Endodermal cell (in vitro differentiated cells): ENCODE measurements at regions not wholly inside any gene's neighbourhood (a gene's known extent, or its start where the extent isn't known, plus 50 kb on each side); places are given as distances from the start of the nearest gene placed in this dataset.
"Not testable (repeated sequence)": the region's sequence is repeated elsewhere in the genome, so short reads cannot be mapped to it uniquely, and the experiment has no call there.

Experiments used
- DNase-seq: peaks from one replicate; pipeline ENCODE4 v3.0.0-alpha.2; 2017
- H3K27ac ChIP-seq: 2 replicates; pipeline ENCODE4 v1.5.1; 2013; ENCODE audit warnings: mild to moderate bottlenecking, low read depth, low read length, moderate library complexity
- H3K27me3 ChIP-seq: 2 replicates; pipeline ENCODE4 v1.6.1; 2013; ENCODE audit warnings: mild to moderate bottlenecking, low read length, moderate library complexity; ENCODE audit not compliant: insufficient read depth, control insufficient read depth, poor library complexity, severe bottlenecking
- H3K36me3 ChIP-seq: 2 replicates; pipeline ENCODE4 v1.7.0; 2013; ENCODE audit warnings: mild to moderate bottlenecking, low read length, moderate library complexity; ENCODE audit not compliant: control insufficient read depth, insufficient read depth
- H3K4me1 ChIP-seq: one replicate; pipeline ENCODE4 v1.7.0; 2013; ENCODE audit warnings: low read length; ENCODE audit not compliant: control insufficient read depth, insufficient read depth
- H3K4me3 ChIP-seq: 2 replicates; pipeline ENCODE4 v1.5.1; 2013; ENCODE audit warnings: mild to moderate bottlenecking, low read length, moderate library complexity
- H3K9ac ChIP-seq: 2 replicates; pipeline ENCODE4 v1.6.1; 2013; ENCODE audit warnings: mild to moderate bottlenecking, low read length, moderate library complexity; ENCODE audit not compliant: poor library complexity, severe bottlenecking; ENCODE audit errors: extremely low read depth
- H3K9me3 ChIP-seq: 2 replicates; pipeline ENCODE4 v1.6.1; 2013; ENCODE audit warnings: mild to moderate bottlenecking, low read length, moderate library complexity; ENCODE audit not compliant: control insufficient read depth
- H3K27ac Mint-ChIP-seq: 2 replicates; pipeline ENCODE4 v1.8.0; 2020; ENCODE audit warnings: mixed read lengths
- H3K27me3 Mint-ChIP-seq: 2 replicates; pipeline ENCODE4 v1.8.0; 2021; ENCODE audit warnings: mild to moderate bottlenecking, mixed read lengths; ENCODE audit not compliant: insufficient read depth
- H3K36me3 Mint-ChIP-seq: 2 replicates; pipeline ENCODE4 v1.8.0; 2020; ENCODE audit warnings: low read depth, mixed read lengths
- H3K4me1 Mint-ChIP-seq: 2 replicates; pipeline ENCODE4 v1.8.0; 2020; ENCODE audit warnings: mixed read lengths
- H3K4me3 Mint-ChIP-seq: 2 replicates; pipeline ENCODE4 v1.8.0; 2020; ENCODE audit warnings: mild to moderate bottlenecking, moderate library complexity, mixed read lengths
- H3K9me3 Mint-ChIP-seq: 2 replicates; pipeline ENCODE4 v1.8.0; 2020; ENCODE audit warnings: mild to moderate bottlenecking, mixed read lengths
- WGBS, 2 experiments: methylation state at CpG; one replicate each; pipeline versions ENCODE4 v1.1.5 to v1.1.7; 2013; ENCODE audit warnings: missing lambda C conversion rate in 2 of 2, mixed read lengths in 1 of 2; ENCODE audit not compliant: insufficient coverage in 1 of 2, insufficient read length in 1 of 2; 5-methylcytosine and 5-hydroxymethylcytosine counted together
- TF ChIP-seq, protein P1 (sequence below): fragments of 200-600 bp; sonication (generic); conservative IDR thresholded peaks from 2 replicates; pipeline ENCODE4 v1.5.0; 2021; ENCODE audit warnings: antibody characterized with exemption, mild to moderate bottlenecking

DNA sequence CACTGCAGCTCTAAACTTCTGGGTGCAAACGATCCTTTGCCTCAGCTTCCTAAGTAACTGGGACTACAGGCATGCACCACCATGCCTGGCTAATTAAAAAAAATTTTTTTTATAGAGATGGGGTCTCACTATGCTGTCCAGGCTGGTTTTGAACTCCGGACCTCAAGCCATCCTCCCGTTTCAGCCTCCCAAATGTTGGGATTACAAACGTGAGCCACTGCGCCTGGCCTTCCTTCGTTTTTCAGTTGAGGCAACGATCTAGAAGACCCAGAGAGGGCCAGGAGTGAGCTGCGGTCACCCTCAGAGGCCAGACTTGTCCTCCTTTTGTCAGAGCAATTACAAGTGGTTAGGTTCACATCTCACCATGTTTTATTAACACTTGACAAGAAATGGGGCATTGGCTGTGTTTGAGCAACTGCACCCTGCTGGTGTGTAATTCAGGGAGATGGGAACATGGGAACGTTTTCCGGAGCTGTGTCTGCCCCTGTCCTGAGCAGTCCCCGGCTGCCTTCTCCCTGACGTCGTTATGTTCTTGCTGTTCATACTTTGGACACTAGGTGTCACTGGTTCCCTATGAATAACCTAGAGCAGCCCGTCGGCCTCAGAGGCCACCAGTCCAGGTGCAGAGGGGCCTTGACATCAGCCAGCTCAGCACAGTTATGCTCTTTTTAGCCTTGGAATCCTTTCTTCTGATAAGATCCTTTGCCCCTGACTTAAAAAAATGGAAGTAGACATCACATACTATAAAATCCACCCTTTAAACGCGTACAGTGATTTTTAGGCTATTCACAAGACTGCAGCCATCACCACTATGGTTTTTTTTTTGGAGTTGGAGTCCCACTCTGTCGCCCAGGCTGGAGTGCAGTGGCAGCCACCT lies 375.0 kb downstream of the TYW1 start:
- Mint-ChIP-seq H3K27me3 (peaks cover 20% of the 10 kb centered on the region), H3K36me3 (peaks cover 2% of the 10 kb centered on the region), H3K4me1 (no peaks in the 10 kb centered on the region), H3K9me3 (peaks cover 48% of the 10 kb centered on the region), H3K27ac (no peak overlapping the region), H3K4me3 (no peak overlapping the region)
- Histone ChIP-seq H3K27me3 (no peaks in the 10 kb centered on the region), H3K4me3 (no peak overlapping the region), H3K36me3 (no peaks in the 10 kb centered on the region), H3K9ac (no peak overlapping the region), H3K27ac (no peak overlapping the region), H3K4me1 (no peaks in the 10 kb centered on the region), H3K9me3 (peaks cover 42% of the 10 kb centered on the region)
- TF ChIP-seq, protein P1, sequence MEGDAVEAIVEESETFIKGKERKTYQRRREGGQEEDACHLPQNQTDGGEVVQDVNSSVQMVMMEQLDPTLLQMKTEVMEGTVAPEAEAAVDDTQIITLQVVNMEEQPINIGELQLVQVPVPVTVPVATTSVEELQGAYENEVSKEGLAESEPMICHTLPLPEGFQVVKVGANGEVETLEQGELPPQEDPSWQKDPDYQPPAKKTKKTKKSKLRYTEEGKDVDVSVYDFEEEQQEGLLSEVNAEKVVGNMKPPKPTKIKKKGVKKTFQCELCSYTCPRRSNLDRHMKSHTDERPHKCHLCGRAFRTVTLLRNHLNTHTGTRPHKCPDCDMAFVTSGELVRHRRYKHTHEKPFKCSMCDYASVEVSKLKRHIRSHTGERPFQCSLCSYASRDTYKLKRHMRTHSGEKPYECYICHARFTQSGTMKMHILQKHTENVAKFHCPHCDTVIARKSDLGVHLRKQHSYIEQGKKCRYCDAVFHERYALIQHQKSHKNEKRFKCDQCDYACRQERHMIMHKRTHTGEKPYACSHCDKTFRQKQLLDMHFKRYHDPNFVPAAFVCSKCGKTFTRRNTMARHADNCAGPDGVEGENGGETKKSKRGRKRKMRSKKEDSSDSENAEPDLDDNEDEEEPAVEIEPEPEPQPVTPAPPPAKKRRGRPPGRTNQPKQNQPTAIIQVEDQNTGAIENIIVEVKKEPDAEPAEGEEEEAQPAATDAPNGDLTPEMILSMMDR: peak; percentile 90
- WGBS, 2 experiments: 51 to 59% methylated on average over 16 to 18 of the region's 18 CpGs
- DNase-seq: peak; percentile 91

DNA sequence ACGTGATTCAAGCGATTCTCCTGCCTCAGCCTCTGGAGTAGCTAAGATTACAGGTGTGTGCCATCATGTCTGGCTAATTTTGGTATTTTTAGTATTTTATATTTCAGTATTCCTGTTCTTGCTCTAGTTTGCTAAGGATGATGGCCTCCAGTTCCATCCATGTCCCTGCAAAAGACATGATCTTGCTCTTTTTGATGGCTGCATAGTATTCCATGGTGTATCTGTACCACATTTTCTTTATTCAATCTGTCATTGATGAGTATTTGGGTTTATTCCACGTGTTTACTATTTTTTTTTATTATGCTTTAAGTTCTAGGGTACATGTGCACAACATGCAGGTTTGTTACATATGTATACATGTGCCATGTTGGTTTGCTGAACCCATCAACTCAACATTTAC lies 376.8 kb downstream of the TYW1 start:
- H3K27me3 ChIP-seq, H3K27ac Mint-ChIP-seq, H3K27ac ChIP-seq, H3K36me3 Mint-ChIP-seq, H3K9ac ChIP-seq, H3K4me3 Mint-ChIP-seq, H3K4me1 Mint-ChIP-seq, H3K36me3 ChIP-seq, DNase-seq, H3K4me3 ChIP-seq, H3K4me1 ChIP-seq: not testable (repeated sequence)
- Mint-ChIP-seq H3K27me3 (peaks cover 17% of the 10 kb centered on the region), H3K9me3 (peaks cover 35% of the 10 kb centered on the region)
- peaks cover 25% of the 10 kb centered on the region for H3K9me3 ChIP-seq
- 88 to 92% methylated on average over 2 to 3 of the region's 3 CpGs for WGBS, 2 experiments

DNA sequence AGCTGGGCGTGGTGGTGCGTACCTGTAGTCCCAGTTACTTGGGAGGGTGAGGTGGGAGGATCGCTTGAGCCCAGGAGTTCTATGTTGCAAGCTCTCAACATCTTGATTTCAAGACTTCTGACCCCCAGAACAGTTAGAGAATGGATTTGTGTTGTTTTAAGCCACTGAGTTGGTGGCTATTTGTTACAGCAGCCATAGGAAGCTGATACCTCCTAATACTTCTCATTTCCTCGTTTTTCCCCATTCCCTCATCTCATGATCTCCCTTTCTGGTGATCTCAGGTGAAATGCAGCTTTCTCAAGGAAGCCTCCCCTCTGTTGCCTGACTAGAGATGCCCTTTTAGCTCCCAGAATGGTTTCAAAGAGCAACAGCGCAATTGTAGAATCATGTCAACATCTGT lies 378.8 kb downstream of the TYW1 start:
- Mint-ChIP-seq H3K27ac (no peak overlapping the region), H3K4me1 (no peaks in the 10 kb centered on the region), H3K9me3 (peaks cover 33% of the 10 kb centered on the region), H3K4me3 (no peak overlapping the region), H3K27me3 (peaks cover 11% of the 10 kb centered on the region), H3K36me3 (peaks cover 2% of the 10 kb centered on the region)
- 90 to 92% methylated on average over 5 of the region's 5 CpGs for WGBS, 2 experiments
- TF ChIP-seq, protein P1: no peak
- no peak for DNase-seq
- Histone ChIP-seq H3K27me3 (no peaks in the 10 kb centered on the region), H3K9me3 (peaks cover 25% of the 10 kb centered on the region), H3K27ac (no peak overlapping the region), H3K4me3 (peak overlapping the region; percentile 23), H3K36me3 (no peaks in the 10 kb centered on the region), H3K9ac (no peak overlapping the region), H3K4me1 (no peaks in the 10 kb centered on the region)
